Left ventricle myocardium inferior (tissue), 1 donor: ENCODE measurements at regions not wholly inside any gene's neighbourhood (a gene's known extent, or its start where the extent isn't known, plus 50 kb on each side); places are given as distances from the start of the nearest gene placed in this dataset.

ENCODE experiments used
- DNase-seq: peaks from one replicate; pipeline ENCODE4 v3.0.0-alpha.2; 2020
- H3K27ac ChIP-seq: fragments of 200-600 bp; replicated peaks from 2 replicates; pipeline ENCODE4 v1.8.0; 2021
- H3K27me3 ChIP-seq: fragments of 200-600 bp; 2 replicates; pipeline ENCODE4 v1.8.0; 2021; ENCODE audit warnings: low read depth
- H3K36me3 ChIP-seq: fragments of 200-600 bp; 2 replicates; pipeline ENCODE4 v1.8.0; 2021
- H3K4me1 ChIP-seq: fragments of 200-600 bp; 2 replicates; pipeline ENCODE4 v1.8.0; 2021
- H3K4me3 ChIP-seq: fragments of 200-600 bp; 2 replicates; pipeline ENCODE4 v1.8.0; 2021; ENCODE audit warnings: mild to moderate bottlenecking, moderate library complexity
- H3K9me3 ChIP-seq: fragments of 200-600 bp; replicated peaks from 2 replicates; pipeline ENCODE4 v1.8.0; 2021
- CTCF ChIP-seq: fragments of 200-600 bp; IDR thresholded peaks from 2 replicates; pipeline ENCODE4 v1.8.0; 2021; ENCODE audit warnings: antibody characterized with exemption, mild to moderate bottlenecking, borderline replicate concordance
- intact Hi-C: fragments of 100-400 bp; cut with micrococcal nuclease; formaldehyde crosslinking; loops from one replicate; pipeline ENCODE4 v1.11.0; 2022
- donor health status: DM: no; HTN: yes; CAD: no; lungs with severe emphysema.

- no peak for DNase-seq
- Histone ChIP-seq H3K27me3 (no peaks in the 10 kb centered on the region), H3K36me3 (no peaks in the 10 kb centered on the region), H3K4me3 (no peak overlapping the region), H3K27ac (no peak overlapping the region), H3K9me3 (peaks cover 44% of the 10 kb centered on the region), H3K4me1 (no peaks in the 10 kb centered on the region)
- intact Hi-C loops = no loop called here
- TF ChIP-seq CTCF = no peak
Observed at GRCh38 chr6:55088902-55089301, 85.4 kb upstream of the HCRTR2 start.

- Histone ChIP-seq H3K36me3 (no peaks in the 10 kb centered on the region), H3K27ac (no peak overlapping the region), H3K9me3 (peaks cover 43% of the 10 kb centered on the region), H3K27me3 (no peaks in the 10 kb centered on the region), H3K4me3 (no peak overlapping the region), H3K4me1 (no peaks in the 10 kb centered on the region)
- DNase-seq = no peak
- intact Hi-C loops = no loop called here
- TF ChIP-seq CTCF = no peak
Observed at GRCh38 chr6:55089325-55089724, 85.0 kb upstream of the HCRTR2 start.

GRCh38 chr6:55100686-55101085, 73.6 kb upstream of the HCRTR2 start:
- no peaks in the 10 kb centered on the region for H3K36me3 ChIP-seq
- intact Hi-C loops = no loop called here
- H3K4me1 ChIP-seq = no peaks in the 10 kb centered on the region
- no peaks in the 10 kb centered on the region for H3K9me3 ChIP-seq
- no peak for DNase-seq
- H3K4me3 ChIP-seq = no peak overlapping the region
- no peaks in the 10 kb centered on the region for H3K27me3 ChIP-seq
- TF ChIP-seq CTCF = no peak
- no peak overlapping the region for H3K27ac ChIP-seq

GRCh38 chr6:55101157-55101556, 73.2 kb upstream of the HCRTR2 start:
- intact Hi-C loops = no loop called here
- TF ChIP-seq CTCF = no peak

GRCh38 chr6:55108134-55109130, 65.9 kb upstream of the HCRTR2 start:
- Histone ChIP-seq H3K27ac (no peak overlapping the region), H3K36me3 (no peaks in the 10 kb centered on the region), H3K27me3 (peaks cover 12% of the 10 kb centered on the region), H3K9me3 (peaks cover 21% of the 10 kb centered on the region), H3K4me1 (no peaks in the 10 kb centered on the region), H3K4me3 (no peak overlapping the region)
- DNase-seq = no peak
- TF ChIP-seq CTCF = no peak
- intact Hi-C loops = no loop called here

More at GRCh38 chr6:55101157-55101556, 73.2 kb upstream of the HCRTR2 start:
- no peak overlapping the region for H3K27ac ChIP-seq
- H3K9me3 ChIP-seq = no peaks in the 10 kb centered on the region
- DNase-seq = no peak
- H3K36me3 ChIP-seq = no peaks in the 10 kb centered on the region
- H3K4me1 ChIP-seq = no peaks in the 10 kb centered on the region
- no peaks in the 10 kb centered on the region for H3K27me3 ChIP-seq
- no peak overlapping the region for H3K4me3 ChIP-seq
